ENCODE measurements at regions not wholly inside any gene's neighbourhood (a gene's known extent, or its start where the extent isn't known, plus 50 kb on each side); places are given as distances from the start of the nearest gene placed in this dataset.

DNA sequence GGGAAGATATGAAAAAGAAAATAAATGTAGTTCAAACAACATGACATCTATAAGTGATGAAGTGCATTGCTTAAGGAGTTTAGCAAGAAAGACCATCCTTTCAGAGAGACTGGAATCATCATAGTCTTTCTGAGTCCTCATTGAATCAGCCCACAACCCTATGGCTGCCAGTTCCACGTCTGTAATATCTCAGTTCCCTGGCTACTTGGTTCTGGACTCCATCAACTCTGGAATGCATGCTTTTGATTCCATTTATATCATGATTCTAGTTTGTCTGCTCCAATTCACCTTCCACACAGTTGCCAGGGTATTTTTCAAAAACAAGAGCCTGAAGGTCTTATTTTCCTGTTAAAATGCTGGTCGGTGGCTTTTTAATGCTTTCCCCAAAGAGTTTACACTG lies 126.4 kb upstream of the MDFIC start:
- TF ChIP-seq, protein P1, sequence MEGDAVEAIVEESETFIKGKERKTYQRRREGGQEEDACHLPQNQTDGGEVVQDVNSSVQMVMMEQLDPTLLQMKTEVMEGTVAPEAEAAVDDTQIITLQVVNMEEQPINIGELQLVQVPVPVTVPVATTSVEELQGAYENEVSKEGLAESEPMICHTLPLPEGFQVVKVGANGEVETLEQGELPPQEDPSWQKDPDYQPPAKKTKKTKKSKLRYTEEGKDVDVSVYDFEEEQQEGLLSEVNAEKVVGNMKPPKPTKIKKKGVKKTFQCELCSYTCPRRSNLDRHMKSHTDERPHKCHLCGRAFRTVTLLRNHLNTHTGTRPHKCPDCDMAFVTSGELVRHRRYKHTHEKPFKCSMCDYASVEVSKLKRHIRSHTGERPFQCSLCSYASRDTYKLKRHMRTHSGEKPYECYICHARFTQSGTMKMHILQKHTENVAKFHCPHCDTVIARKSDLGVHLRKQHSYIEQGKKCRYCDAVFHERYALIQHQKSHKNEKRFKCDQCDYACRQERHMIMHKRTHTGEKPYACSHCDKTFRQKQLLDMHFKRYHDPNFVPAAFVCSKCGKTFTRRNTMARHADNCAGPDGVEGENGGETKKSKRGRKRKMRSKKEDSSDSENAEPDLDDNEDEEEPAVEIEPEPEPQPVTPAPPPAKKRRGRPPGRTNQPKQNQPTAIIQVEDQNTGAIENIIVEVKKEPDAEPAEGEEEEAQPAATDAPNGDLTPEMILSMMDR (IDR thresholded peaks at IDR 0.05; ENCODE audit: unreplicated experiment): no peak
- H3K27me3 Mint-ChIP-seq: peaks cover 3% of the 10 kb centered on the region

DNA sequence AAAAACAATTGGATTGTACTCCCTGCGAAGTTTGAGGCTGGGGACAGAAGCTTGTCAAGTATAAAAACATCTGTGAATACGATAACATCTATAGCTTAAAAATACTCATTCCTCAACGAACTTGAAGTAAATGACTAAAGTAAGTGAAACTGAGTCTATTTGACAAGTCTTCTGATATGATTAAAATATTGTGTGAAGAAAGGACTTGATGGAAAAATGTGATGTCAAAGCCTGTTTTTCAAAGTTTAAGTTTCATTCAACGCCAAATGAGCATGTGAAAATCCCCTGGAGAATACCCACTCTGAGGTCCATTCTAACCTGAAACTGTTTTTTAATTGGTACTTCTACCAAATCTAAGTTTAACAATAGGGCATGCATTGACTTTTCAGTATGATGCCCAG lies 122.3 kb upstream of the MDFIC start:
- Mint-ChIP-seq H3K9me3 (ENCODE audit: low read depth) (no peaks in the 10 kb centered on the region), H3K4me1 (ENCODE audit: low read depth) (no peaks in the 10 kb centered on the region), H3K27me3 (peaks cover 3% of the 10 kb centered on the region), H3K36me3 (ENCODE audit: insufficient read depth) (no peaks in the 10 kb centered on the region), H3K4me3 (ENCODE audit: low read depth) (no peak overlapping the region), H3K27ac (no peak overlapping the region)
- DNase-seq (ENCODE audit: low spot score, unreplicated experiment): no peak
- TF ChIP-seq, protein P1 (IDR thresholded peaks at IDR 0.05; ENCODE audit: unreplicated experiment): no peak

More for the DNA sequence above, 126.4 kb upstream of the MDFIC start:
- Mint-ChIP-seq H3K4me1 (ENCODE audit: low read depth) (no peaks in the 10 kb centered on the region), H3K27ac (no peak overlapping the region), H3K36me3 (ENCODE audit: insufficient read depth) (no peaks in the 10 kb centered on the region), H3K4me3 (ENCODE audit: low read depth) (no peak overlapping the region), H3K9me3 (ENCODE audit: low read depth) (no peaks in the 10 kb centered on the region)
- DNase-seq (ENCODE audit: low spot score, unreplicated experiment): no peak

DNA sequence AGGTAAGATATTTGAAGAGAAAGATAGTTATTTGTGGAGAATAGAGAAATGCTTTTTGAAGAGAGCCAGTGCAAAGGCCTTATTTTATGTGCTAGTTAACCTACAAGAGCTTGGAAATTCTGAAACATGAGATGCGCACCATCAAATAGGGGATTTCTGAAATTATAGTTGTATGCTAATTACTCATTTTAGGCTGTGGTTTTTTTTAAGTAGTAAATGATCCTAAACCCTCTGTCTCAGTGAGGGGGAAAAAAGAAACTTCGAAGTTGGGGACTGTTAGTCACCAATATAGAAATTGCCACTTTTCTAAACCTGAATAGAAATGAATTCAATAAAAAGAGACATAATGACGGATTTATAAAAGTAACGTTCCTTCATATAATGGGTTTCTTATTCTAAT lies 119.3 kb upstream of the MDFIC start:
- no peak for DNase-seq (ENCODE audit: low spot score, unreplicated experiment)
- no peaks in the 10 kb centered on the region for H3K36me3 Mint-ChIP-seq (ENCODE audit: insufficient read depth)
- no peaks in the 10 kb centered on the region for H3K27me3 Mint-ChIP-seq
- H3K9me3 Mint-ChIP-seq (ENCODE audit: low read depth): no peaks in the 10 kb centered on the region
- no peak overlapping the region for H3K27ac Mint-ChIP-seq
- no peaks in the 10 kb centered on the region for H3K4me1 Mint-ChIP-seq (ENCODE audit: low read depth)
- H3K4me3 Mint-ChIP-seq (ENCODE audit: low read depth): no peak overlapping the region
- TF ChIP-seq, protein P1 (IDR thresholded peaks at IDR 0.05; ENCODE audit: unreplicated experiment): no peak

DNA sequence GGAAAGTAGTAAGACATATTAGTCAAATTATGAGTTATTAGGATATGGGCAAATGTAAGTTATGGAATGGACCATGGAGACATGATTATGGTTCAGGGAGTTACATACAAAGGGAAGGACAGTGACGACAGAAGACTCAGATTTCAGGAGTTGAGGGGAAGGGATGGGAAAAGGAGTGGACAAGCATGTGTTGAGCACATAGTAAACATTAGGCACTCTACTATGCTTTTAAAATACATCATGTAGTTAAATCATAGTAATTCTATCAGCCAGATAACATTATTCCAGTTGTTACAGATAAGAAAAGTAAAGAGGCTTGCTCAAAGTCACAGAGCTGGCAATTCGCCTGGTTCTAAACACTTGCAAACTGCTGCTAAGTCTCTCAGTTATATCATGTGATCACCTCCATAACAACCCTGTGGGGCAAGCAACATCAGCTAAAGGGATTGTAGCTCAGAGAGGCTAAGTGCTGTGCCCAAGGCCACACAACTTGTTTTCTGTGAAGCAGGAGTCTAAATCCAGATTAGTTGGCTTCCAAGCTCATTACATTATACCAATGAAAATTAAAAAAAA lies 115.2 kb upstream of the MDFIC start:
- no peak overlapping the region for H3K27ac Mint-ChIP-seq
- no peaks in the 10 kb centered on the region for H3K4me1 Mint-ChIP-seq (ENCODE audit: low read depth)
- TF ChIP-seq, protein P1 (IDR thresholded peaks at IDR 0.05; ENCODE audit: unreplicated experiment): no peak
- H3K36me3 Mint-ChIP-seq (ENCODE audit: insufficient read depth): no peaks in the 10 kb centered on the region
- no peak for DNase-seq (ENCODE audit: low spot score, unreplicated experiment)
- H3K4me3 Mint-ChIP-seq (ENCODE audit: low read depth): no peak overlapping the region
- H3K27me3 Mint-ChIP-seq: no peaks in the 10 kb centered on the region
- no peaks in the 10 kb centered on the region for H3K9me3 Mint-ChIP-seq (ENCODE audit: low read depth)

DNA sequence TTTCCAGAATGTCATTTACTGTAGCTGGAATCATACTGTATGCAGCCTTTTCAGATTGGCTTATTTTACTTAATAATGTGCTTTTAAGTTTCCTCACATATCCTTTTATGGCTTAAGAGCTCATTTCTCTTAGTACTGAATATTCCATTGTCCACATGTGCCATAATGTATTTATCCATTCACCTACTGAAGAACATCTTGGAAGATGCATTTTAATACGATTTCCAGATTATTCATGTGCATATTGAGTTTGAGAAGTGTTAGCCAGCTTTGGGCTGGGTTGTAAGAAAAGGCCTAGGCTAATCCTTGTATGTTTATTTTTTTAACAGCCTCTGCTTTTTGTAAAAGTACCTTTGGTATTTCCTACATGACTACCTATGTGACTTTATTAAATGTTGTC lies 109.3 kb upstream of the MDFIC start:
- peaks cover 3% of the 10 kb centered on the region for H3K4me1 Mint-ChIP-seq (ENCODE audit: low read depth)
- no peak for DNase-seq (ENCODE audit: low spot score, unreplicated experiment)
- H3K27ac Mint-ChIP-seq: no peak overlapping the region
- peaks cover 6% of the 10 kb centered on the region for H3K9me3 Mint-ChIP-seq (ENCODE audit: low read depth)
- TF ChIP-seq, protein P1 (IDR thresholded peaks at IDR 0.05; ENCODE audit: unreplicated experiment): no peak
- no peaks in the 10 kb centered on the region for H3K27me3 Mint-ChIP-seq
- H3K36me3 Mint-ChIP-seq (ENCODE audit: insufficient read depth): no peaks in the 10 kb centered on the region
- H3K4me3 Mint-ChIP-seq (ENCODE audit: low read depth): no peak overlapping the region

Measured in progenitor cell of endocrine pancreas (in vitro differentiated cells).